Activated T-cell treated with anti-CD3 and anti-CD28 coated beads, Interleukin-2, amount 50 U/mL, for 4 hours (primary cell): ENCODE measurements at regions not wholly inside any gene's neighbourhood (a gene's known extent, or its start where the extent isn't known, plus 50 kb on each side); places are given as distances from the start of the nearest gene placed in this dataset.
"Not testable (repeated sequence)": the region's sequence is repeated elsewhere in the genome, so short reads cannot be mapped to it uniquely, and the experiment has no call there.

Experiments
- ATAC-seq, 2 donors: fragments of 200-7000 bp; cut with Tn5 transposase; one replicate each; pipeline ENCODE4 v1.10.0; 2021
- DNase-seq: peaks from one replicate; pipeline ENCODE4 v3.0.0-alpha.2; 2020
- H3K27me3 Mint-ChIP-seq: one replicate; pipeline ENCODE4 v1.8.0; 2021; ENCODE audit warnings: low read depth, mixed read lengths
- H3K36me3 Mint-ChIP-seq: one replicate; pipeline ENCODE4 v1.8.0; 2022; ENCODE audit warnings: mixed read lengths; ENCODE audit not compliant: insufficient read depth
- H3K4me1 Mint-ChIP-seq: one replicate; pipeline ENCODE4 v1.8.0; 2021; ENCODE audit warnings: low read depth, mixed read lengths
- H3K4me3 Mint-ChIP-seq: one replicate; pipeline ENCODE4 v1.8.0; 2021; ENCODE audit warnings: mild to moderate bottlenecking, moderate library complexity, mixed read lengths
- H3K9me3 Mint-ChIP-seq: one replicate; pipeline ENCODE4 v1.8.0; 2021; ENCODE audit warnings: mixed read lengths

DNA sequence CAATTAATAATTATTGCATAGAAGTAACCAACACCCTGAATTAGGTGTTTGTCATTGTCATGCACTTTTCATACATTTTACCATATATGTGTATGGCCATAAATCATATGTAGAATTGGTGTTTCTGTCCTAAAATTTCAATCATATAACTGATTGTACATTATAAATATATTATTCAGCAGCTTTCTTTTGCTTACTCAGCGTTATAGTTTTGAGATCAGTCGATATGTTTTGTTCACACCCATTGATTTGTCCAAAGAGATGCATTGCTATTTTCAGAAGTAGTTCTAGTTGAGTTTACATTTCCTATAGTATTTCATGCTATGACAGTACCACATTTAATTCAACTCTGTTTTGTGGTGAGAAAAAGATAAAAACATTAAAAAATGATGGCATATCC, 50.5 kb upstream of the PARP4 start:
- DNase-seq = no peak
- no peak overlapping the region for H3K4me3 Mint-ChIP-seq
- H3K4me1 Mint-ChIP-seq = peaks cover 8% of the 10 kb centered on the region
- no peak for ATAC-seq
- peaks cover 34% of the 10 kb centered on the region for H3K27me3 Mint-ChIP-seq
- no peaks in the 10 kb centered on the region for H3K9me3 Mint-ChIP-seq
- H3K36me3 Mint-ChIP-seq = no peaks in the 10 kb centered on the region

GRCh38 chr13:24563971-24564370, 51.4 kb upstream of the PARP4 start:
- peaks cover 27% of the 10 kb centered on the region for H3K27me3 Mint-ChIP-seq
- not testable (repeated sequence) for H3K4me3 Mint-ChIP-seq, DNase-seq, ATAC-seq, H3K36me3 Mint-ChIP-seq, H3K4me1 Mint-ChIP-seq, H3K9me3 Mint-ChIP-seq

- no peak for DNase-seq
- Mint-ChIP-seq H3K36me3 (no peaks in the 10 kb centered on the region), H3K4me1 (peaks cover 4% of the 10 kb centered on the region), H3K27me3 (peaks cover 22% of the 10 kb centered on the region), H3K4me3 (no peak overlapping the region), H3K9me3 (no peaks in the 10 kb centered on the region)
- ATAC-seq = no peak
Measured at GRCh38 chr13:24564881-24565280, 52.3 kb upstream of the PARP4 start.

DNA sequence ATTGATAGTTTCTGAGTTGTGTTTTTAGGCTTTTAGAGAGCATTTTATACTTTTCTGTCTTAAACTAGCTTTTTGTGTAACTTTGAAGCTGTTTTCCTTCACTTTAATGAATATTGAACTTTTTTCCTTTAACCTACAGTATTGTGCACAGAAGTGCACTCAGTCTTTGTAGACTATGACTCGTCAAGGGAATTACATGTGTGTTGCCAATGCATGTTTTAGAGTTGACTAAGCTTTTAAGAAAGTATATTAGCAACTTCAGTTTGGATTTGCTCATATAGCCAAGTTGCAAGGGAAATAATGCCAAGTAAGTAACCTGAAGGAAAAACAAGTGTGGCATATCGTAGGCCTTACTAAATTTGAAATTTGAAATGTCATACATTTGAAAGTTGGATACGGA, 55.0 kb upstream of the PARP4 start:
- H3K36me3 Mint-ChIP-seq, H3K4me1 Mint-ChIP-seq, H3K4me3 Mint-ChIP-seq, DNase-seq, ATAC-seq, H3K9me3 Mint-ChIP-seq: not testable (repeated sequence)
- H3K27me3 Mint-ChIP-seq = peaks cover 17% of the 10 kb centered on the region

- H3K4me3 Mint-ChIP-seq = no peak overlapping the region
Measured at GRCh38 chr13:24574847-24575246, 62.3 kb upstream of the PARP4 start.

DNA sequence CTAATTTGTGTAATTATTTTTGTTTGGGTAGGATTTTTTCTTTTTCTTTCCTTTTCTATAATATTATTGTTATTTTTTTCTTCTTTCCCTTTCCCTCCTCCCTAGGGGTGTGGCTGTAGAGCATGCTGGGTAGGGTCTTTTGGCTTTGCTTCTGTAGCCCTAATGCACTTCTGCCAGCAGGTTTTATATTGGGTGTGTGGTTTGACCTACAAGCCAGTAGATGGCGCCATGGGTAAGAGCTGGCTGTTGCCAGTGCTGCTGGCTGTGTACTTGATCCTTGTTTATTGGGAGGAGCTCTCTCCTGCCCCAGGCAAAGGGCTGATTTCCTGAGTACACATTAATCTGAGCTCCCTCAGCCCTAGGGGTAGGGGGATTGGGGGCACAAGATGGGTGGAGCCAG, 67.7 kb upstream of the PARP4 start:
- H3K4me1 Mint-ChIP-seq, DNase-seq, H3K4me3 Mint-ChIP-seq, ATAC-seq, H3K36me3 Mint-ChIP-seq: not testable (repeated sequence)
- H3K9me3 Mint-ChIP-seq = peaks cover 11% of the 10 kb centered on the region
- peaks cover 12% of the 10 kb centered on the region for H3K27me3 Mint-ChIP-seq

More at GRCh38 chr13:24574847-24575246, 62.3 kb upstream of the PARP4 start:
- H3K27me3 Mint-ChIP-seq = peaks cover 10% of the 10 kb centered on the region
- peaks cover 12% of the 10 kb centered on the region for H3K9me3 Mint-ChIP-seq
- peaks cover 4% of the 10 kb centered on the region for H3K36me3 Mint-ChIP-seq
- DNase-seq = no peak
- H3K4me1 Mint-ChIP-seq = peaks cover 1% of the 10 kb centered on the region
- ATAC-seq = peak; percentile 58 to 65

- H3K4me1 Mint-ChIP-seq, DNase-seq, H3K4me3 Mint-ChIP-seq, H3K9me3 Mint-ChIP-seq, H3K36me3 Mint-ChIP-seq, ATAC-seq: not testable (repeated sequence)
- peaks cover 12% of the 10 kb centered on the region for H3K27me3 Mint-ChIP-seq
Measured at GRCh38 chr13:24581578-24581977, 69.0 kb upstream of the PARP4 start.

GRCh38 chr13:24591697-24592096, 79.1 kb upstream of the PARP4 start:
- H3K9me3 Mint-ChIP-seq, H3K4me1 Mint-ChIP-seq, H3K27me3 Mint-ChIP-seq, ATAC-seq, H3K36me3 Mint-ChIP-seq, H3K4me3 Mint-ChIP-seq, DNase-seq: not testable (repeated sequence)

DNA sequence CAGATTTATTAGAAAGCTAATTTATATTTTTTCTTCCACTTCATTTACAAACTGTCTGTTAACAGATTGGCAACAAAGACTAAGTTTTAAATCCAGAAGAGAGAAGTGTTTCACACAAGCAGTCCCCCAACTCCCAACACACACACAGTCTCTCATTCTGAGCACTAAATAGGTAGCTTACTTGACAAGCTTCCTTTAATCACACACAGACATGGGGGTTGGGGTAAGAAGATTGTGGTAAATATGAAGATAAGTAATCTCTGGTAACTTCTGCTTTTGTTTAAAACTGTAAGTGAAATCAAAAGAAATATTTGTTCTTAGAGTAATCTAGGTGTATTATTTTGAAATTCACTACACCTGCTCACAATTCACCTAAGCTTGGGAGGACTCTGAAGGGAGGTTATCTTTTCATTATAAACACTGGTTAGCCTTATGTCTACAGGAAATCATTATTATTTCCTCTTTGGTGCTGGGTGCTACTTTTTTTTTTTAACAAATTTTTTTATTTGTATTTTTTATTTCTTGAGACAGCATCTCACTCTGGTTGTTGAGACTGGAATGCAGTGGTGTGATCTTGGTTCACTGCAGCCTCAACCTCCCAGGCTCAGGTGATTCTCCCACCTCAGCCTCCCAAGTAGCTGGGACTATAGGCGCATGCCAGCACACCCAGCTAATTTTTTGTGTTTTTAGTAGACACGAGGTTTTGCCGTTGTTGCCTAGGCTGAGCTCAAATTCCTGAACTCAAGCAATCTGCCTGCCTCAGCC, 82.1 kb upstream of the ATP12A start:
- not testable (repeated sequence) for H3K9me3 Mint-ChIP-seq, DNase-seq, H3K27me3 Mint-ChIP-seq, H3K4me3 Mint-ChIP-seq, H3K36me3 Mint-ChIP-seq
- H3K4me1 Mint-ChIP-seq = peaks cover 35% of the 10 kb centered on the region
- peak in 1 of 2 donors; percentile 30 for ATAC-seq

DNA sequence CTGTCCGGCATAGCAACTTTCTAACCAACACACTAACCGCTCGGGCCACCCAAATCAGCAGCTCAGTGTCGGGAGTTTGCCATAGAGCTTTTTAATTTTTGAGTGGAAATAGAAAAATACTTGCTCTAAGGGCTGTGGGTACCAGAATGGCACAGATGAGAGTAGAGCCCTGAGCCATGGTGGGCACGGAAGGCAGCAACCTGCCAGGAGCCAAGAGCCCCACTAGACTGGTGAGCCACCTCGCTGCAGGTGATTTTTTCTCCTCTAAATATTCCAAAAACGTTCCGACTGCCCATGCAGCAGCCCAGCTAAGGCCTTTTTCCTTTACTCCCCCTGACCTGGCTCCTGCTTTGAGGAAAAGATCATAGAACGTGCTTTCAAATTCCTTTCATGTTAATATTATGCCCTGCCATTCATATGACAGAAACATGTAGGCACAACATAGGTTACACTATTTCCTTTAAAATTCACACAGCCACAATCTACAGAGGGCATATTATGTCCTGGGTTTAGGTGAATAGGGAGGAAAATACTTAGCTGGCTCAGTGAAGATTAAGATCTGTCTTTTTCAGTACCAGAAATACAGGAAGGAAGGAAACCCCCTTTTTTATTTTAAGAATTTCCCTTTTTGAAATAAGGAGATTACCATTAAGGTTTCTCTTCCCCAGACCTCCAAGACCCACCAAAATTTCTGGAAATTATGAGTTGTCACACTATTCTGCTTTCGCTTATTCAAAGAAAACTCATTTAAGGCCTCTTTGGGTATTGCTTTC, 81.0 kb upstream of the ATP12A start:
- peak; percentile 48 to 52 for ATAC-seq
- peak overlapping the region; percentile 56 for H3K4me3 Mint-ChIP-seq

DNA sequence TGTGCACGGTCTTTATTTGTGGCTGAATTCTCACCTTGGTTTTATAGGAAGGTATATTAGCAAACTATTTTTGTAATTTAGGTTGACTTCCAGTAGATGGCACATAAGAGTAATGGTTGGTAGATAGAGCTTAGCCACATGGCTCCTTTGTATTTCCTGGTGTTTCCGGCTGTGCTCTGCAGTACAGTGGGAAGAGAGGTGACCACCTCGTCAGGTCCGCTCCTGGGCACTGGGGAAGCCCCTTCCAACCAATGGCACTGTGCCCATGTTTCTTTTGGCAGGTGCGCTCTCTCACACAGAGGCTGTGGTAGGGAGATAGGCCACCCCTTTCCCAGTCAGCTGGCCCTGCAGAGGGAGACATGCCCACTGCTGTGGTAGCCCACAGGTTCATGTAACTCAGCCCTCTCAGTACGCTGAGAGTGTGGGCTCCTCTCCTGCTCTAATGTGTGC, 74.3 kb upstream of the ATP12A start:
- ATAC-seq = peak; percentile 48 to 86

More for the DNA sequence above, 81.0 kb upstream of the ATP12A start:
- H3K27me3 Mint-ChIP-seq, H3K36me3 Mint-ChIP-seq, DNase-seq: not testable (repeated sequence)
- Mint-ChIP-seq H3K9me3 (peaks cover 12% of the 10 kb centered on the region), H3K4me1 (peaks cover 35% of the 10 kb centered on the region)

GRCh38 chr13:24606486-24607170, 73.6 kb upstream of the ATP12A start:
- Mint-ChIP-seq H3K9me3 (peaks cover 24% of the 10 kb centered on the region), H3K4me3 (no peak overlapping the region), H3K36me3 (no peaks in the 10 kb centered on the region), H3K27me3 (peaks cover 2% of the 10 kb centered on the region), H3K4me1 (peaks cover 9% of the 10 kb centered on the region)
- no peak for DNase-seq
- ATAC-seq = no peak

More for the DNA sequence above, 74.3 kb upstream of the ATP12A start:
- peaks cover 24% of the 10 kb centered on the region for H3K9me3 Mint-ChIP-seq
- no peaks in the 10 kb centered on the region for H3K36me3 Mint-ChIP-seq
- H3K4me3 Mint-ChIP-seq = no peak overlapping the region
- no peak for DNase-seq
- H3K4me1 Mint-ChIP-seq = peaks cover 11% of the 10 kb centered on the region
- peaks cover 2% of the 10 kb centered on the region for H3K27me3 Mint-ChIP-seq

- Mint-ChIP-seq H3K4me1 (peaks cover 11% of the 10 kb centered on the region), H3K4me3 (no peak overlapping the region), H3K27me3 (no peaks in the 10 kb centered on the region), H3K36me3 (no peaks in the 10 kb centered on the region), H3K9me3 (no peaks in the 10 kb centered on the region)
- DNase-seq (no peak), ATAC-seq (no peak)
Measured at GRCh38 chr13:24610956-24611355, 69.3 kb upstream of the ATP12A start.

- no peaks in the 10 kb centered on the region for H3K9me3 Mint-ChIP-seq
- DNase-seq (no peak), ATAC-seq (no peak)
- no peaks in the 10 kb centered on the region for H3K27me3 Mint-ChIP-seq
- H3K4me1 Mint-ChIP-seq = peaks cover 11% of the 10 kb centered on the region
- H3K4me3 Mint-ChIP-seq = no peak overlapping the region
- no peaks in the 10 kb centered on the region for H3K36me3 Mint-ChIP-seq
Measured at GRCh38 chr13:24612726-24613125, 67.5 kb upstream of the ATP12A start.
